Choroid plexus epithelial cell (primary cell): ENCODE measurements at regions not wholly inside any gene's neighbourhood (a gene's known extent, or its start where the extent isn't known, plus 50 kb on each side); places are given as distances from the start of the nearest gene placed in this dataset.

Experiments
- DNase-seq: peaks from one replicate; pipeline ENCODE4 v3.0.0-alpha.2; 2010; ENCODE audit warnings: low read depth
- H3K4me3 ChIP-seq: 2 replicates; pipeline ENCODE4 v1.5.1; 2011; ENCODE audit warnings: low read depth, mild to moderate bottlenecking, control low read depth, low read length, moderate library complexity
- TF ChIP-seq, protein P1 (sequence below): conservative IDR thresholded peaks from 2 replicates; pipeline ENCODE4 v1.5.1; 2011; ENCODE audit warnings: low read depth, mild to moderate bottlenecking, control low read depth, inconsistent platforms, low read length, moderate library complexity

DNA sequence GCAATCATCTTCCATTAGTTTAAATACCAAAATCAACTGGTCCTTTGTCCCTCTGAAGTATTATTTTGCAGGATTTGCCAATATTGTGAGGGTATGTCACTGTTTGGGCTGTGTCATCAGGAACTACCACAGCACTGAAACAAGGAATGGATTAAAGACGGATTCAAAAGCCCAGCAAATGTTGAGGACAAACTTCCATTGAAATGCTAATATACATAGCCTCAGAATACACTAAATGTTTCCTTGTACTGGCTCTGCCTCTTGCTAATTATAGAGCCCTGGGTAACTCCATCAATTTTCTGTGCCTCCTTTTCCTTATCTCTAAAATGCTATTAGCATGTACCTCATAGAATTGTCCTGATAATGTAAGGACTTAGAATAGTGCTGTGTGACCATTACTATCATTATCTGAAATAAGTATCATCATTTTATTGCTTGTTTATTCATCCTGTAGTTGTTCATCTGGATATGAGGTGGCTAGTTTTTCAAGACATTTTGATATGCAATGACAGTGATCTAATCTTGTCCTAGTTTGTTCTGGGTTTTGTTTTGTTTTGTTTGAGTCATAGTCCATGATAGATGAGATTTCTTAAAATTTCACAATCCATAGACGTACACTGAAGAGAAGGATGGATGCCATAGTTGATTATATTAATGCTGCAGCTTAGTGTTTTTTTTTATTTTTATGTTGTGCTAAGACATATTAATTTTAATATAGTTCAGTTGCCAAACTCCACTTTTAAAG lies 333.4 kb upstream of the KCNH7 start:
- TF ChIP-seq, protein P1, sequence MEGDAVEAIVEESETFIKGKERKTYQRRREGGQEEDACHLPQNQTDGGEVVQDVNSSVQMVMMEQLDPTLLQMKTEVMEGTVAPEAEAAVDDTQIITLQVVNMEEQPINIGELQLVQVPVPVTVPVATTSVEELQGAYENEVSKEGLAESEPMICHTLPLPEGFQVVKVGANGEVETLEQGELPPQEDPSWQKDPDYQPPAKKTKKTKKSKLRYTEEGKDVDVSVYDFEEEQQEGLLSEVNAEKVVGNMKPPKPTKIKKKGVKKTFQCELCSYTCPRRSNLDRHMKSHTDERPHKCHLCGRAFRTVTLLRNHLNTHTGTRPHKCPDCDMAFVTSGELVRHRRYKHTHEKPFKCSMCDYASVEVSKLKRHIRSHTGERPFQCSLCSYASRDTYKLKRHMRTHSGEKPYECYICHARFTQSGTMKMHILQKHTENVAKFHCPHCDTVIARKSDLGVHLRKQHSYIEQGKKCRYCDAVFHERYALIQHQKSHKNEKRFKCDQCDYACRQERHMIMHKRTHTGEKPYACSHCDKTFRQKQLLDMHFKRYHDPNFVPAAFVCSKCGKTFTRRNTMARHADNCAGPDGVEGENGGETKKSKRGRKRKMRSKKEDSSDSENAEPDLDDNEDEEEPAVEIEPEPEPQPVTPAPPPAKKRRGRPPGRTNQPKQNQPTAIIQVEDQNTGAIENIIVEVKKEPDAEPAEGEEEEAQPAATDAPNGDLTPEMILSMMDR = no peak
- DNase-seq = peak; percentile 55
- H3K4me3 ChIP-seq = no peak overlapping the region

DNA sequence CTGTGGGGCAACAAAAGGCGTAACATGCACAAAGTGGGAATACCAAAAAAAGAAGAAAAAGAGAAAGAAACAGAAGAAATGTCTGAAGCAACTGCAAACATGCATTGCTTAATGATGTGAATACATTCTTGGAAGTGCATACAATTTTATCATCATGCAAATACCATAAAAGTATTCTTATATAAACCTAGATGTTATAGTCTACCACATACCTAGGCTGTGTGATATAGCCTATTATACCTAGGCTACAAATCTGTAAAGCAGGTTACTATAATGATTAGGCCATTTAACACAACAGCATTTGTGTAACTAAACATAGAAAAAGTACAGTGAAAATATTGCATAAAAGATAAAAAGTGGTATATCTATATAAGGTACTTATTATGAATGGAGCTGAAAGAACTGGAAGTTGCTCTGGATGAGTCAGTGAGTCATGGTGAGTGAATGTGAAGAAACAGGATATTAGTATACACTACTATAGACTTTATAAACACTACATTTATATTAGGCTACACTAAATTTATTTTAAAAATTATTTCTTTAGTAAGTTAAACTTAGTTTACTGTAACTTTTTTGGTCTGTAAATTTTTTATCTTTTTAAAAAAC lies 319.4 kb upstream of the KCNH7 start:
- peak; percentile 86 for DNase-seq
- TF ChIP-seq, protein P1 = no peak
- H3K4me3 ChIP-seq = no peak overlapping the region

DNA sequence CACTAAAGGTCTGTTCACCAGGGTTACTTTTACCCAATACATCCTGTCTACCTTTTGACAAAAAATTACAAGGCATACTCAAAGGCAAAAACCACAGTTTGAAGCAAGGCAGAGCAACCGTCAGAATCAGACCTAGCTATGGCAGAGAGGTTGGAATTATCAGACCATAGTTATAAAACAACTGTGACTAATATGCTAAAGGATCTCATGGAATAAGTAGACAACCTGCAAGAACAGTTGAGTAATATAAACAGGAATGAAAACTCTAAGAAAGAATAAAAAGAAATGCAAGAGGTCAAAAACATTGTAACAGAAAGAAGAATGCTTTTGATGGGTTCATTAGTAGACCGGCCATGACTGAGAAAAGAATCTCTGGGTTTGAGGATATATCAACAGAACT lies 318.8 kb upstream of the KCNH7 start:
- TF ChIP-seq, protein P1 = no peak
- no peak overlapping the region for H3K4me3 ChIP-seq
- DNase-seq = peak; percentile 72

DNA sequence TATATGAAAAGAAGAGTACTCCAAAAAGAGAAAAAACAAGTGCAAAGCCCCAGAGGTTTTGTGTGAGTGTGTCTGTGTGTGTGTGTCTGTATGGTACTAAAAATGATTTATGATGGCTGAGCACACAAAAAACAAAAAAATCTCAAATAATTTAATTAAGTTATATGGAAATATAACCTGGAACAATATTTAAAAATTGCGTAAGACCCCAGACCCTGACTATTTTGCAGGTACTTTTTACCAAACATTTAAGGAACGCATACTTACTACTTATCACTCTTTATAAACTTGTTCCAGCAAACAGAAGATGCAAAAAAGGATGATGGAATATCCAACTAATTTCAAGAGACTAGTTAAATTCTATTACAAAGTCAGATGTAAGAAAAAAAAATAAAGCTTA lies 317.4 kb upstream of the KCNH7 start:
- no peak for DNase-seq
- no peak overlapping the region for H3K4me3 ChIP-seq
- TF ChIP-seq, protein P1 = no peak

DNA sequence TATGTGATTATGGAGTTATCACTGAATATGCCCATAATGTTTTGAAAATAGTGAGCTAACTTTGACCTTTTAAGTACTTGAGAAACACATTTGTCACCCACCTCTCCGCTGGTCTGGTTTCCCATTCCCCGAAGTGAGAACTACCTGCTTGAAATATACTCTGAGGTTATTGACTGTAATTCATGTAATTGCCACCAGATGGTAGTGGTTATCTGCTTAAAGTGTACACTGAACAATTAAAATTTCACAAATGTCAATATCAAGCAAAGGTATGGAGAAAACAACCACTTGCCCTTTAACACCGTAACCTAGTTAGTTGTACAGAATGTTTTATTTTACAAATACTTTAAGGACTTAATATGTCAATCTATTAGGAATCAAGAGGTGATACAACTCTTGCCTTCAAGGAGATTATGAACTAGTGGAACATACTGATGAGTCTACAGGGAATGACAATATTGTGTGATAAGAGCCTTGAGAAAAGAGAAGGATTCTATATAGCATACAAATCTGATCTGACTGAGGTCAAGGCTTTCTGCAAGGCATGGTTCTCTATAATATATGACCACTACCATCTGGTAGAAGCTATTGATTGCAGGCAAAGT lies 316.8 kb upstream of the KCNH7 start:
- peak; percentile 63 for DNase-seq
- TF ChIP-seq, protein P1 = peak; percentile 68
- H3K4me3 ChIP-seq = no peak overlapping the region

DNA sequence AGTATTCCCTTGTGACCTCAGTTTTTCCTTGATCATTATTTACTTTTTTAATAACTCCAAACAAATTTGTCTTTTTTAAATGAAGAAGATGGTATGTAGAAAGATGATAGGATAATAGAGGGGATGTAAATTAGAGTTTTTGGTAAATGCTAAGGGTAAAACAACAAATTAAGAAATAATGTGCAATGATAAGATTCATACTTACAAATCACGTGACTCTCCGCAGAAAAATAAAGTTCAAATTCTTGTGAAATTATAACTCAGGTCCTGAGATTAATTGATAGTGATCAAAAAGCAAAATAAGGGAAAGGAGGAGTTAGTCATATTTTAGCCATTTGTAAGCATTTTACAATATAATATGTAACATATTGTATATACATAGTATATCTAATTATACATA lies 304.1 kb upstream of the KCNH7 start:
- H3K4me3 ChIP-seq = no peak overlapping the region
- TF ChIP-seq, protein P1 = no peak
- DNase-seq = no peak
